CD4-positive, alpha-beta T cell treated with Interferon gamma for 1 hour (primary cell): ENCODE measurements at regions not wholly inside any gene's neighbourhood (a gene's known extent, or its start where the extent isn't known, plus 50 kb on each side); places are given as distances from the start of the nearest gene placed in this dataset.

Experiments
- DNase-seq: peaks from one replicate; pipeline ENCODE4 v3.0.0-alpha.2; 2020

DNA sequence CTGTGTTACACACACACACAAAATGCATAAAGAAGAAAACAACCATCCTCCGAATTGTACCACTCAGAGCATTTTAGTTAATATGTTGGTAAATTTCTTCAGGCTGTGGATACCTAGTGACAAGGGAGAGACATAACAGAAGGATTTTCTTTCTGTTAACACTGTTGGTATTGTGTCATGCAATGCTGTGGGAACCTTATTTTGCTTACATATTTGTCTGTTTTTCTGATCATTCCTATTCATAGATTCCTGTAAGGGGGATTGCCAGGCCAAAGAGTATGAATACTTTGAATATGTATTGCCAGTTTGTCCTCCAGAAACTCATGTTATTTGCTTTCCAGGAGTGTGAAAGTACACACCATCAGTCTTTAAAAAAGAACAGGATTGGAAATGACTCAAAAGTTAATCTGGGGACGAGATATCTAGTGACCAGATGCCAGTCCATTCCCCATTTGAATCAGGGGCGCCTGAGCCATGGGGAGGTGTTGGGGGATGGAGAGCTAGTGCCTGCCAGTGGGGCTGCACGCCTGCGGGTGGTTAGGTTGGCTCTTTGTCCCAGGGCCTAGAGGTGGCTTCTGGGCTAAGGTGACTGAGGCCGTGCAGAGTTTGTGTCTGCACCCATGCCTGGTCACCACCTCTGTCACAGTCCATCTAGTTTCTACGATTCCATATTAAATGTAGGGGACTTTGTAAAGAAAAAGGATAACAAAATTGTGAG lies 142.0 kb downstream of the PTPN20 start:
- DNase-seq = no peak

DNA sequence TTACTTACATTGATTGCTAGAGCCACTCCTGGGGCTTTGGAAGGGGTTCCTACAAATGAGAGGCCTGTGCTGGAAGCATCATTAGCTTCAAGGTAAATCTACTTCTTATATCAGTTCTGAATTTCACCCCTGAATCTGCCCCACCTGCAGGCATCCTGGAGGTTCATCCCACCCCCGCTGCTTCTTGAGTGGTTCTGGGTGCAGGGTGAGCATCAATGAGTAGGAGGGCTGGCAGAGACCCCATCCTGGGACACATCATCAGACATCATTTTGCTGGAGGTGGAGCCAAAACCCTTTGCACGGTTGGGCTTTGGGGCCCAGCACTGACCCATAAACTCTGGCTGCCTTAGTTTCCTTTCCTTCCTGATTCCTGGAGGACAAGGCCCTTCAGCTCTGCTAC lies 143.7 kb downstream of the PTPN20 start:
- no peak for DNase-seq

DNA sequence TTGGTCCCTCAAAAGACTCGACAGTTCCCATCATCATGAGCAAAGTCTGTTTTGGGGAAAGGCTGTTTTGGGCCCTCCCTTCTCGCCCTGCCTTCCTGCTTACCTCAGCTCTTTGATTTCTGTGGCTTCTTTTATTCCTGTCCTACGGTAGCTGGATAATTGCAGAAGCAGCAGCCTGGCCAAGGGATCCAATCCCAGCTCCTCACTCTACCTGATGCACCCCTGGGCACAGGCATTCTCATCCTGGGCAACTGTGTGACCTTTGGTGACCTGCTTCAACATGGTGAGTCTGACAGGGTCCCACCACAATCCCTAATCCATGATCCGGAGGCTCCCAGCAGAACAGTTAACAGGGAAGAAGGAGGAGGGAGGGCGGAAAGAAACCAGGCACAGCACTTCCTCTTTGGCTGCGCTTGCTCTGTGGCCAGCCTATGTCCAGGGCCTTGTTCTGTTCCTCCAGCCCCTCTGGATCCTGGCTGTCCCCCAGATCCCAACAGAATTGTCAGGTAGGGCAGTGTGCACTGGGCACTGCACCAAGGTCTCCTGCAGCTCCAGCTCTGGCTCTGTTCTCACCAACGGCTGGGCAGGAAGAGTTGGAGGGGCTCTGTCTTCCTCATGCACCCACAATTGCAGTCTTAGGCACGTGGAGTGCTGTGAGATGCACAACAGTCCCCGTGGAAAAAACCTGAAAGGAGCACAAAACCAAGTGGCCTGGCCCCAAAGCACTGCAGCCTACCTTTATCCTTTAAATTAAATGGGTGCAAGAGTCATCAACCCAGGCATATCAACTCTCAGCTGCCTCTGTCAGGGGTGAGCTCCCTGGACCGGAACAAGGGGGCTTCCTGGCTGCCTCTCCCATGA lies 144.4 kb downstream of the PTPN20 start:
- no peak for DNase-seq

DNA sequence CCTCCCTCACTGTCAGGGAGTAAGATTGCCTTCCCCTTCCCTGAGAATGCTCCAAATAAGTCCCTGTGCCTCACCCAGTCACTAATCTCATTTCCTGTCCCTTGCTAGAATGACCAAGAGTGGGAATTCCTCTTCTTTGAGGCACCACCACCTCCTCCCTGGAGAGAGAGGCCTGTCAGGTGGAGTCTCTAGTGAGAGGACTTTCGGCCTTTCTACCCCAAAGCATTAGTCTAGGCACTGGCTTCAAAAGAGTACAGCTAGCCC lies 145.0 kb downstream of the PTPN20 start:
- no peak for DNase-seq

DNA sequence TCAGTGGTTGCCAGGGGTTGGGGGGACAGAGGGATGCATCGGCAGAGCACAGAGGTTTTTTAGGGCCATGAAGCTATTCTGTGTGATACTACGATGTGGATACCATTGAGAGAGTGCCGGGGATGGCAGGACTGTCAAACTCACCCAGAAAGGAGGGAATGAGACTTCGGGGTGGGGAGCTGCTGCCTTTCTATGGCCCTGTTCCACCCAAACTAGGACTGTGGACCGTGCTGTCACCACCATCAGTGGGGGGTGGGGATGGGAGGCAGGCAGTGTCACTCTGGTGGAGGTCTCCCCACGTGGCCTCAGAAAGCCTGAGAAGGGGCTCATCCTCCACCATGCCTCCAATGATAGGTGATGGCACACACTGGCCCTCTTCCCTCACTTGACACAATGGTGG lies 146.2 kb downstream of the PTPN20 start:
- no peak for DNase-seq

DNA sequence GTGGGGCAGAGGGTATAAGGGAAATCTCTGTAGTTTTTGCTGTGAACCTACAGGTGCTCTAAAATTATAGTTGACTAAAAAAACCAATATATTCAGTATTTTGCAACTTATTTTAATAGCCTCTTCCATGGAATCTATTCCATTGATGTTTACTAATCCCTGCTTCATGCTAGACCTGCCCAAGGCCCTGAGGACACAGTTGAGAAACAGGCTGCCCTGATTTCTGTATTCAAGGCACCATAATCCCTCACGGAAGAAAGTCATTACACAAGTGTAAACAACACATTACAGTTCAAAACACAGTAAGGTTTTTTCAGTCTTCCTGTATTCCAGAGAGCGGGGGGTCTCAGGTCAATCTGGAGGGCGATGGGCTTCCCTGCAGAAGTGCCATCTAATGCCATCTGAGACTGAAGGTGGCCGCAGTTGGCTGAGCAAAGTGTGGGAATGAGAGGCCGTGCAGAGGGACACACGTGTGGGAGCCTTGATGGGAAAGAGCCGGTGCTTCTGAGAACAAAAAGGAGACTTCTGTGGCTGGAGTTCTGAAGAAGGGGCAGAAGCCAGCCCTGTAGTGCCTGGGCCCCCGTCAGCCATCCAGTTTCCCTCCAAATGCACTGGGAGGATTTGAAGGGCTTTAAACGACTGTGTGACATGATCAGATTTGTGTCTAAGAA lies 146.9 kb downstream of the PTPN20 start:
- no peak for DNase-seq

DNA sequence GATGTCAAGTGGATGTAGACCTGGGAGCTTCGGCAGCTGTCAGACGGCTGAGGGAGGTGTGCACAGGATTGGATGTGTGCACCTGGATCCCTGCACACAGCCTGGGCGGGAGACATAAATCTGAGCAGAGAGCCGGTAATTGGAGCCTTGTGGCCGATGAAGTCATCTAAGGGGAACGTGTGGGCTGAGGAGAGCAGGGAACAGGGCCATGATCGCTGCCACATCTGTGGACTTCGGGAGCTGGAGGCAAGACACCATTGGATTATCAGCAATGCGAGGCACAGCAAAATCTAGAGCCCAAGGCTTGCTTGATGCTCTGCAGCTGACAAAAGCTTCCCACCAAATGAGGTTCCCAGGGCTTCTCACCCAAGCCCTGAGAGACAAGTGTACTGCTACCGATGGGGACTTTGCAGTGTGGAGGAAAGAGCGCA lies 147.7 kb downstream of the PTPN20 start:
- no peak for DNase-seq

DNA sequence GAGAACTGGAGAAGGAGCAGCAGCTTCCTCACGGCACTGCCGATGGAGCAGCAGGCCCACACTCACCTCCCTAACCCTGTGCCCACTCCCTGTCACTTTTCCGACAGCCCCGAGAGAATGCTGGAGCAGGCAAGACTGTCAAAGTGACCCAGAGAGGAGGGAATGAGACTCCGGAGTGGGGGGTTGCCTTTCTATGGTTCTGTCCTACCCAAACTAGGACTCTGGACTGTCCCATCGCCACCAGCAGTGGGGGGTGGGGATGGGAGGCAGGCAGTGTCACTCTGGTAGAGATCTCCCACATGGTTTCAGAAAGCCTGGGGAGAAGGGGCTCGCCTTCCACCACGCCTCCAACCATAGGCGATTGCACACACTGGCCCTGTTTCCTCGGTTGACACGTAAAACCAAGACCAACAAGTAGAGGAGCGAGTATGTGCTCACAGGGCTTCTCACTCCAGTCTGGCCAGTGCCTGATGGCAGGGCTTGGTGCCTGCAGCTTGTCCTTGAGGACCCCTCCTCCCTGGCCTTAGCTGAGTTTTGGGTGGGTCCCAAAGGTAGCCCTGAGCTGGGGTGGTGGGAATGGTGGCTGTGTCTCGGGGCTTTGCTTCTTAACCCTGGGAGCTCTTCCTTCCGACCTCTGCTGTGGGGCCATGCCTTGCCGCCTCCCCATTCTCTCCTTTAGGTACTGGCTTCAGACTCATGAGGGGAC lies 148.5 kb downstream of the PTPN20 start:
- DNase-seq = no peak

DNA sequence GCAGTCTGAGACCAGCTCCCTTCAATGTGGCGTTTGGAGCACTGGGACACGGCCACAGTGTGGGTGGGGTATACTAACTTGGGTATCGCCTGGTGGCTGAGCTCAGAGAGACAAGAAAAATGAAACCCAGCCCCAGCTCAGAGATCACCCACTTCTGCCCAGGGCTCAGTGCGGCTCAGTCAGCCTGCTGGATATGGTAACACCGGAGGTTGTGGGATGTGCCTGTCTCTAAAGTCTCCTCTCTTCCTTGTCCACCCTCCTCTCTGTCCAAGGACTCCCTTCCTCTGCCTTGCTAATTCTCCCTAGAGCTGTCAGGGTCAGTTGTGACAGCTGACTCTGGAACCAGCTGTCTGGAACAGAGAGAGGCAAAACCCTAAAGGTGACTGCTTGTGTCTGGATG lies 149.1 kb downstream of the PTPN20 start:
- no peak for DNase-seq

DNA sequence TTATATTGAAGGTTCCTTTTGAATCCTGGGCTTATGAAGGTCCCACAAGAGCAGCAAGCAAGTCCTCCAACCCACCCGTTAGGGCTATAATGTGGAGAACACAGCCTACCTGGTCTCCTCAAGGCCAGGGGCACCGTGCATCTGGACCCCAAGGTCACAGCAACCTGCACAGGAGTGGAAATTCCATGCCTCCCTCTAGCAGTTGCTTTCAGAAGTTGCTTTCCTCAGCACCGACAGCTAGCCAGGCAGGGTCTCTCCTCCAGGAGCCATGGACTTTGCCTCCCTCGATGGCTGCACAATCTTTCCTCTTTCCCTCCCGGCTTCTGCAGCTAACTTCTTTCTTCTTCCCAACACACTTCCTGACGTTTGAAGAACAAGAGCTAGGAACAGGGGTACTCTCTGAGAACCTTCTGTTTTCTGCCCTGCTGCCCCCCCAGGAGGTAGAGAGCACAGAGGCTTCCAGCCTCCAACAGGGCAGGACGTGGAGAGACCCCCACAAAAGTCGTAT lies 149.8 kb downstream of the PTPN20 start:
- DNase-seq = no peak

DNA sequence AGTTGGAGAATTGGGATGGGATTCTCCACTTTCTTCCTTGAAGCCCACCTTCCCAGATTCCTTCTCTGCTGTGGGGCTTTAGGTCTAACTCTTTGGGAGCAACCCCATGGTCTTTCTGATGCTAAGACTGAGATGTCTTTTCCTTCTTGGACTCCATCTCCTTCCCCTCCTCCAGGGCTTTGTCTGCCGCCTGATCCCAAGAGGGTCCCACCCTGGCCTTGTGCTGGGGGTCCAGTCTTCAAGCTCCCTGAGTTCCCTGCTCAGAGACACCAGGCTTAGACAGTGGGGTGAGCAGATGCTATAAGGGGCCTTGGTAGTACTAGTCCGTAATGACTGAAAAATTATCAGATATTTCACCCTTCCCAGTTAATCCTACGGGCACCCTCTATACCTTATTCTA lies 150.5 kb downstream of the PTPN20 start:
- DNase-seq = no peak

DNA sequence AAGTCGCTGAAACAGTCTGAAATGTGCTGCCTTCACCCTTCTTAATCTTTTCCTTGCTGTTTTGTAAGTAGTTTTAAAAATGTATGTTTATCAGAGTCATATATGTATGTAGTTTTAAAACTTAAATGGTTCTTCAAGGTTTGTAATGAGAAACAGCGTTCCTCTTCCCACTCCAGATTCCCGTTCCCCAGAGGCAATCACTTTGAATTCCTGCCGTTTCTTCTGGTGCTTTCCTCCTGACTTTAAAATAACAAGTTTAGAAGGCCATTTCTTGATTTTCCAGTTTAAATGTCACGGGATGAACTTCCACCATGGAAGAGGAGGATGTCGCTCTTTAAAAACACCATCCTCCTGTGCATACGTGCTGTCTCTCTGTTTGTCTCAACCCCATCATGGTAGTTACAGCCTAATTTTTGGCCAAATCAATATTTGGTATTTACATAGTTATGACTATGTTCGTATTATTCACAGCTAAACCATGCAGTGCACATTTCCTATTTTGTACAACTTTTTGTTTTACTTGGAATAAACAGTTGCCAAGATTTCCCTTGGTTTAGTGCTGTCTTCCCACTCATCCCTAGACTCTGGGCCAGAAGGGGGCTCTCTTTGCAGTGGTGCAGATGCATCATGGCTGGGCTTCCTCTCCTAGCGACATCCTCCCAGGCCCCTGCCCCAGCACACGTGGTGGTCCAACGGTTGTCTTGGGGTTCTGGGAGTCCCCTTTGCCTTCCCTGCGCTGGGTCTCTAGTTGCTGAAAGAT lies 151.4 kb downstream of the PTPN20 start:
- DNase-seq = no peak

DNA sequence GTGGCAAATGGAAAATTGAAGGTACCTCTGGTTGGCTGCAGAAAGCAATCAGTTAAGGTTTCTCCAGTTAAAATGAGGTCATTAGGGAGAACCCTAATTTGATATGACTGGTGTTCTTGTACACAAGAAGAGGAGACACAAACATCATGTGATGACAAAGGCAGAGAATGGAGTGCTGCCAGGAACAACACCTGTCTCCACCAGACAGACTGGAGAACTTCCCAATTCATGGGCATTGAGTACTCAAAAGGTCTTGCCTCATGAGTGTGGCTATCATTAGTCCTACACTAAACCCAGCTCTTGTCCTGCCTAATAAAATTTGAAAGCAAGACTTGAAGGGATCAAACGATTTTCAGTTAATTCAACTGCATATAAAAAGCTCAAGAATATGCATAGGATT lies 152.6 kb downstream of the PTPN20 start:
- no peak for DNase-seq

DNA sequence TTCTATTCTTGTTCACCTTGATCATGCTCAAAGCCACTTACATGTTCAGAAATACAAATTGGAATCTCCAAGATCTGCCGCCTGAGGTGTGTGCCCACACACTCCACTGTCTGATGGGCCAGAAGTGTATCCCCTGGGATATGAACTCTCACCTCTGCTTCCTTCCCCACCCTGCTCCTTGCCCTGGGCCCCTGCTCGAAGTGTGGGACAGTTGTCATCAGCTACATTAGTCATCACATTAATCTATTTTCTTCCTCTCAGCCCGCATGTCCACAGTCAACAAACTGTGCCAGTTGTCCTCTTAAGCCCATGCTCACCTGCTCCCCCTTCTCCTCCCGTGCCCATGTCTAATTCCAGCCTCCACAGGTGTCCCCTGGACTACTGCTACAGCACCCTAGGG lies 154.7 kb downstream of the PTPN20 start:
- no peak for DNase-seq

DNA sequence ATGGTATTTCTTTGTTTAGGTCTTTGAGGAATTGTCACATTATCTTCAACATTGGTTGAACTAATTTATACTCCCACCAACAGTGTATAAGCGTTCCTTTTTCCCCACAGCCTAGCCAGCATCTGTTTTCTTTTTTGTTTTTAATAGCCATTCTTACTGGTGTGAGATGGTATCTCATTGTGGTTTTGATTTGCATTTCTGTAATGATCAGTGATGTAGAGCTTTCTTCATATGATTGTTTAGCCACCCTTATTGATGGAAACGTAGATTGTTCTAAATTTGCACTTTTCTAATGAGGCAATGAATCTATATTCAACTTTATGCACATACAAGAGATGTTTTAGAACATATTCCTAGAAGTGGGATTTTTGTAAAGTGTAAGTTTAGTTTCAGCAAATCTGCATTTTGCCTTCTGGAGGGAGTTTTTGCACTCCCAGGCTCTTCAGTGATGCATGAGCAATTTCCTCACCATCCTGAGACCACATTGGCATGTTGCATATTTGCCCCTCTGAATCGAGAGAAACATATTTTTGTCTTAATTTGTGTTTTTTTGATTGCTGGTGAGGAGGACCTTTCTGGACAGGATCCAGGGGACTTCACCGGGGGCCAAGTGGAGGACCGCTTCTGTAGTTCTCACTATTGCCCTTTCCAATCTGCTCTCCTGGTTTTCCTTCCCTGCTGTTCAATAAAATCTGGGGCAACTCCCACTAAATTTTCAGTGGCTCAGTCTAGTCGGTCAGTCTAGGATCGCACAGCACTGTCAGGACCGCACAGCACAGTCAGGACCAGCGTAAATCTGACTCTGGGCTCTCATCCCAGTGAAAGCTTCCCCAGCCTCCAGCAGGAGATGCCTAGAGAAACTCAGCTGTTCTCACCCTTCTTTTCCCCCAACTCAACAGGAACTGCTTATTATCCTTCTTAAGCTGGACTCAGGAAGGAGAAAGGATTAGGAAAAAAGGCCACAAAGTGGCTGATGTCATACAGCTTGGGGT lies 157.0 kb downstream of the PTPN20 start:
- DNase-seq = no peak

DNA sequence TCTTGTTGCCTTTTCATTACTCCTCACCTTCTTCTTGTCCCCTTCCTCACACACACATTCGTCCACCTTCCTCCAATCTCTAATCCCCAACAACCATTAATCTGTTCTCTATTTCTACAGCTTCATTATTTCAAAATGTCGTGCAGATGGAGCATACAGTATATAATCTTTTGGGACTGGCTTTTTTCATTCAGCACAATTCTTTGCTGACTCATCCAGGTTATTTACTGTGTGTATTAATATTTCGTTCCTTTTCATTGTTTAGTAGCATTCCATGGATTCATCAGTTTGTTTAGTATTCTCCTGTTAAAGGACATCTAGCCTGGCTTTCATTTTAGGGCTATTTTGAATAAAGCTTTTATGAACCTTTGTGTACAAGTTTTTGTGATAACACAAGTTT lies 159.3 kb downstream of the PTPN20 start:
- DNase-seq = no peak

DNA sequence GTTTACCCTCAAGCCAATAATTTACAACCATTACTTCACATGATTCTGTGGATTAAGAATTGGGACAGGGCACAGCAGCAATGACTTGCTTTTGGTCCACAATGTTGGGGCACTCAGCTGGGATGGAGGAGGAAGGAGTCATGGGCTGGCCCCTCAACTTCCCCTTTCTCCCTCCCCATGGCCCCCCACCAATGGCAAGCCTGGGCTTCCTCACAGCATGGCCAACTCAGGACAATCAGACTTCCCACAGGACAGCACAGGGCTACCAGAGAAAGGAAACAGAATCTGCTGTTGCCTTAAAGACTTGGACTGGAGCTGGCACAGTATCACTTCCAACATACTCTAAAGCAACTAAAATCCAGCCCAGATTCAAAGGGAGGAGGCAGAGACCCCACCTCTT lies 160.7 kb downstream of the PTPN20 start:
- no peak for DNase-seq

DNA sequence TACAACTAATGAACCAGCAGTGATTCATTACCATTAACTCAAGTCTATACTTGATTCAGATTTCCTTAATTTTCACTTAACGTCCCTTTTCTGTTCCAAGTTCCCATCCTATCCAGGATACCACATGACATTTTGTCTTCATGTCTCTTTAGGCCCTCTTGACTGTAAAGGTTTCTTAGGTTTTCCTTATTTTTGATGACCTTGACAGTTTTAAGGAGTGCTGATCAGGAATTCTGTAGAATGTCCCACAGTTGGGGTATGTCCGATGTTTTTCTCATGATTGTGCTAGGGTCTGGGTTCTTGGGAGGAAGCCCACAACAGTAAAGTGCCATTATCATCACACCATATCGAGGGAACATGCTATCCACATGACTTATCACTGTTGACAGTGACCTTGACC lies 162.7 kb downstream of the PTPN20 start:
- no peak for DNase-seq

DNA sequence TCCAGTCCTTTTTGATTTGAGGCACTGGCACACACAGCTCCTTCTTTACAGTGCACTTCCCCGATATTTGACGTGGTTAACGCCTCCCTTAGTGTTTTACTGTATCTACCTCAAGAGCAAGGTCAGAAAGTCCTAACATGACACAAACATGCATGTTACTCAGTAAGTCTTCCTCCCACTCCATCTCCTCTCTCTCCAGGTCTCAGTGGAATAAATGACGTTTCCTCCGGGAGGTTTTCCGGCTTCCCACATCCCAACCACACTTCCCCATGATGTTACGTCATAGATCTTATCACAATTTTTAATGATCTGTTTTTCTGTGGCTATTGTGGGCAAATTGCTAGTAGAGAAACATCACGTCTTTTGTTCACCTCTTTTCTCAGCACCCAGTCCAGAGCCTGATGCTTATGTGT lies 165.7 kb downstream of the PTPN20 start:
- no peak for DNase-seq

DNA sequence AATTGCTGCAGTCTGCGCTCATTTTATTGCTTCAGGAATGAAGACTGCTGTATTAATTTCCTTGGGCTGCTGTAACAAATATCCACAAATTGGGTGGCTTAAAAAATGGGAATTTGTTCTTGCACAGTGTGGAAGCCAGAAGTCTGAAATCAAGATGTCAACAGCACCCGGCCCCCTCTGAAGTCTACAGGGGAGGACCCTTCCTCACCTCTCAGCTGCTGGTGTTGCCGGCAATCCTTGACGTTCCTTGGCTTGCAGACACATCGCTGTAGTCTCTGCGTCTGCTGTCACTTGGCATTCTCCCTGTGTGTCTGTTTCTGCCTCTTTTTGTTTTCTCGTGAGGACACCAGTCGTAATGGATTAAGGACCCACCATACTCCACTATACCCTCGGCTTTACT lies 166.2 kb downstream of the PTPN20 start:
- DNase-seq = no peak

DNA sequence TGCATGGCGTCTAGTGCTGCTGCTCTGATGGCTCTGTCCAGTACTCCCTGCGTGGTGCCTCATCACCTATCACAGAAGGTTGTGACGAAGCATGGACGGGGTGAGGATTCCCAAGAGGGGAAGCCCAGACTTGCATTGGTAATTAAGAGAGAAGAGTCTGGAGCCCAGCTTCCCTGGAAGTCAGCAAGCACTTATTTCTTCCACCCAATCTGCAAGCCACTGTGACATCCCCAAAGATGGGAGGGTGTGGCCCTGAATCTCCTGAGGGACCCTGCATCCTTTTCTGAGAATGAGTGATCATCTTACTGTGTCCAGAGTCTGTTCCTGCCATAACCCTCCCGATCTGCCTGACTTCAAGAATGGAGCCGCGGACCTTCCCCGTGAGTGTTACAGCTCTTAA lies 166.7 kb downstream of the PTPN20 start:
- no peak for DNase-seq
